ENCODE measurements at regions not wholly inside any gene's neighbourhood (a gene's known extent, or its start where the extent isn't known, plus 50 kb on each side); places are given as distances from the start of the nearest gene placed in this dataset.
"Not testable (repeated sequence)": the region's sequence is repeated elsewhere in the genome, so short reads cannot be mapped to it uniquely, and the experiment has no call there.

GRCh38 chr13:81562598-81562997 is 1221.7 kb upstream of the SPRY2 start:
- no peak overlapping the region for H3K4me3 ChIP-seq (ENCODE audit: low read length)

GRCh38 chr13:81551036-81551435 is 1210.1 kb upstream of the SPRY2 start:
- H3K9me3 ChIP-seq (replicated peaks; ENCODE audit: low read length): peaks cover 10% of the 10 kb centered on the region
- H3K4me1 ChIP-seq (ENCODE audit: control insufficient read depth, insufficient read depth, low read length): no peaks in the 10 kb centered on the region
- H3K4me3 ChIP-seq (ENCODE audit: low read length): no peak overlapping the region
- no peaks in the 10 kb centered on the region for H3K27me3 ChIP-seq (ENCODE audit: control insufficient read depth, insufficient read depth, low read length)
- no peak overlapping the region for H3K9ac ChIP-seq (ENCODE audit: low read depth, low read length)
- no peaks in the 10 kb centered on the region for H3K36me3 ChIP-seq (ENCODE audit: insufficient read depth, low read length)
- H3K4me2 ChIP-seq (ENCODE audit: low read length): no peak overlapping the region

More at GRCh38 chr13:81562598-81562997, 1221.7 kb upstream of the SPRY2 start:
- no peak overlapping the region for H3K9ac ChIP-seq (ENCODE audit: low read depth, low read length)
- no peaks in the 10 kb centered on the region for H3K27me3 ChIP-seq (ENCODE audit: control insufficient read depth, insufficient read depth, low read length)
- H3K36me3 ChIP-seq (ENCODE audit: insufficient read depth, low read length): no peaks in the 10 kb centered on the region
- H3K4me2 ChIP-seq (ENCODE audit: low read length): no peak overlapping the region
- H3K4me1 ChIP-seq (ENCODE audit: control insufficient read depth, insufficient read depth, low read length): no peaks in the 10 kb centered on the region
- no peaks in the 10 kb centered on the region for H3K9me3 ChIP-seq (replicated peaks; ENCODE audit: low read length)

GRCh38 chr13:81546294-81546693 is 1205.4 kb upstream of the SPRY2 start:
- H3K9ac ChIP-seq (ENCODE audit: low read depth, low read length); H3K27me3 ChIP-seq (ENCODE audit: control insufficient read depth, insufficient read depth, low read length); H3K9me3 ChIP-seq (replicated peaks; ENCODE audit: low read length); H3K4me1 ChIP-seq (ENCODE audit: control insufficient read depth, insufficient read depth, low read length); H3K36me3 ChIP-seq (ENCODE audit: insufficient read depth, low read length); H3K4me2 ChIP-seq (ENCODE audit: low read length); H3K4me3 ChIP-seq (ENCODE audit: low read length): not testable (repeated sequence)

- Histone ChIP-seq H3K4me2 (ENCODE audit: low read length) (no peak overlapping the region), H3K4me3 (ENCODE audit: low read length) (no peak overlapping the region), H3K9ac (ENCODE audit: low read depth, low read length) (no peak overlapping the region), H3K36me3 (ENCODE audit: insufficient read depth, low read length) (no peaks in the 10 kb centered on the region), H3K4me1 (ENCODE audit: control insufficient read depth, insufficient read depth, low read length) (no peaks in the 10 kb centered on the region), H3K9me3 (replicated peaks; ENCODE audit: low read length) (peaks cover 4% of the 10 kb centered on the region), H3K27me3 (ENCODE audit: control insufficient read depth, insufficient read depth, low read length) (no peaks in the 10 kb centered on the region)
Measured at GRCh38 chr13:81540777-81541176, 1199.9 kb upstream of the SPRY2 start.

- no peak overlapping the region for H3K9ac ChIP-seq (ENCODE audit: low read depth, low read length)
- peaks cover 3% of the 10 kb centered on the region for H3K9me3 ChIP-seq (replicated peaks; ENCODE audit: low read length)
- no peak overlapping the region for H3K4me2 ChIP-seq (ENCODE audit: low read length)
- H3K27me3 ChIP-seq (ENCODE audit: control insufficient read depth, insufficient read depth, low read length): no peaks in the 10 kb centered on the region
- H3K4me3 ChIP-seq (ENCODE audit: low read length): no peak overlapping the region
- H3K36me3 ChIP-seq (ENCODE audit: insufficient read depth, low read length): no peaks in the 10 kb centered on the region
- H3K4me1 ChIP-seq (ENCODE audit: control insufficient read depth, insufficient read depth, low read length): no peaks in the 10 kb centered on the region
Measured at GRCh38 chr13:81539643-81540150, 1198.8 kb upstream of the SPRY2 start.

- H3K9ac ChIP-seq (ENCODE audit: low read depth, low read length): no peak overlapping the region
- no peak overlapping the region for H3K4me3 ChIP-seq (ENCODE audit: low read length)
- no peaks in the 10 kb centered on the region for H3K36me3 ChIP-seq (ENCODE audit: insufficient read depth, low read length)
- H3K4me2 ChIP-seq (ENCODE audit: low read length): no peak overlapping the region
- no peaks in the 10 kb centered on the region for H3K9me3 ChIP-seq (replicated peaks; ENCODE audit: low read length)
- H3K4me1 ChIP-seq (ENCODE audit: control insufficient read depth, insufficient read depth, low read length): no peaks in the 10 kb centered on the region
- no peaks in the 10 kb centered on the region for H3K27me3 ChIP-seq (ENCODE audit: control insufficient read depth, insufficient read depth, low read length)
Measured at GRCh38 chr13:81498969-81499368, 1158.0 kb upstream of the SPRY2 start.

GRCh38 chr13:81493144-81493543 is 1152.2 kb upstream of the SPRY2 start:
- H3K9ac ChIP-seq (ENCODE audit: low read depth, low read length): no peak overlapping the region
- no peaks in the 10 kb centered on the region for H3K27me3 ChIP-seq (ENCODE audit: control insufficient read depth, insufficient read depth, low read length)
- H3K36me3 ChIP-seq (ENCODE audit: insufficient read depth, low read length): no peaks in the 10 kb centered on the region
- no peak overlapping the region for H3K4me3 ChIP-seq (ENCODE audit: low read length)
- H3K9me3 ChIP-seq (replicated peaks; ENCODE audit: low read length): no peaks in the 10 kb centered on the region
- H3K4me2 ChIP-seq (ENCODE audit: low read length): no peak overlapping the region
- no peaks in the 10 kb centered on the region for H3K4me1 ChIP-seq (ENCODE audit: control insufficient read depth, insufficient read depth, low read length)

GRCh38 chr13:81492449-81492848 is 1151.5 kb upstream of the SPRY2 start:
- no peaks in the 10 kb centered on the region for H3K4me1 ChIP-seq (ENCODE audit: control insufficient read depth, insufficient read depth, low read length)
- no peaks in the 10 kb centered on the region for H3K27me3 ChIP-seq (ENCODE audit: control insufficient read depth, insufficient read depth, low read length)
- no peaks in the 10 kb centered on the region for H3K36me3 ChIP-seq (ENCODE audit: insufficient read depth, low read length)

GRCh38 chr13:81488021-81488420 is 1147.1 kb upstream of the SPRY2 start:
- H3K9ac ChIP-seq (ENCODE audit: low read depth, low read length): no peak overlapping the region

More at GRCh38 chr13:81492449-81492848, 1151.5 kb upstream of the SPRY2 start:
- no peak overlapping the region for H3K4me2 ChIP-seq (ENCODE audit: low read length)
- no peaks in the 10 kb centered on the region for H3K9me3 ChIP-seq (replicated peaks; ENCODE audit: low read length)
- H3K4me3 ChIP-seq (ENCODE audit: low read length): no peak overlapping the region
- no peak overlapping the region for H3K9ac ChIP-seq (ENCODE audit: low read depth, low read length)

GRCh38 chr13:81487151-81487550 is 1146.2 kb upstream of the SPRY2 start:
- Histone ChIP-seq H3K4me2 (ENCODE audit: low read length) (no peak overlapping the region), H3K27me3 (ENCODE audit: control insufficient read depth, insufficient read depth, low read length) (no peaks in the 10 kb centered on the region), H3K4me3 (ENCODE audit: low read length) (no peak overlapping the region), H3K9me3 (replicated peaks; ENCODE audit: low read length) (no peaks in the 10 kb centered on the region), H3K4me1 (ENCODE audit: control insufficient read depth, insufficient read depth, low read length) (no peaks in the 10 kb centered on the region), H3K36me3 (ENCODE audit: insufficient read depth, low read length) (no peaks in the 10 kb centered on the region), H3K9ac (ENCODE audit: low read depth, low read length) (no peak overlapping the region)

More at GRCh38 chr13:81488021-81488420, 1147.1 kb upstream of the SPRY2 start:
- Histone ChIP-seq H3K36me3 (ENCODE audit: insufficient read depth, low read length) (no peaks in the 10 kb centered on the region), H3K4me1 (ENCODE audit: control insufficient read depth, insufficient read depth, low read length) (no peaks in the 10 kb centered on the region), H3K27me3 (ENCODE audit: control insufficient read depth, insufficient read depth, low read length) (no peaks in the 10 kb centered on the region), H3K4me2 (ENCODE audit: low read length) (no peak overlapping the region), H3K4me3 (ENCODE audit: low read length) (no peak overlapping the region), H3K9me3 (replicated peaks; ENCODE audit: low read length) (no peaks in the 10 kb centered on the region)

- H3K4me2 ChIP-seq (ENCODE audit: low read length): no peak overlapping the region
- no peaks in the 10 kb centered on the region for H3K27me3 ChIP-seq (ENCODE audit: control insufficient read depth, insufficient read depth, low read length)
- H3K9me3 ChIP-seq (replicated peaks; ENCODE audit: low read length): no peaks in the 10 kb centered on the region
- H3K4me3 ChIP-seq (ENCODE audit: low read length): no peak overlapping the region
- H3K4me1 ChIP-seq (ENCODE audit: control insufficient read depth, insufficient read depth, low read length): no peaks in the 10 kb centered on the region
- no peak overlapping the region for H3K9ac ChIP-seq (ENCODE audit: low read depth, low read length)
- H3K36me3 ChIP-seq (ENCODE audit: insufficient read depth, low read length): no peaks in the 10 kb centered on the region
Measured at GRCh38 chr13:81480634-81481033, 1139.7 kb upstream of the SPRY2 start.

GRCh38 chr13:81473366-81473899 is 1132.5 kb upstream of the SPRY2 start:
- H3K9ac ChIP-seq (ENCODE audit: low read depth, low read length): no peak overlapping the region
- H3K4me2 ChIP-seq (ENCODE audit: low read length): no peak overlapping the region
- no peaks in the 10 kb centered on the region for H3K36me3 ChIP-seq (ENCODE audit: insufficient read depth, low read length)

More at GRCh38 chr13:81473366-81473899, 1132.5 kb upstream of the SPRY2 start:
- H3K4me3 ChIP-seq (ENCODE audit: low read length): no peak overlapping the region
- no peaks in the 10 kb centered on the region for H3K4me1 ChIP-seq (ENCODE audit: control insufficient read depth, insufficient read depth, low read length)
- no peaks in the 10 kb centered on the region for H3K9me3 ChIP-seq (replicated peaks; ENCODE audit: low read length)
- H3K27me3 ChIP-seq (ENCODE audit: control insufficient read depth, insufficient read depth, low read length): no peaks in the 10 kb centered on the region

Data from skeletal muscle satellite cell (primary cell).